Raji (cell line): ENCODE measurements at regions not wholly inside any gene's neighbourhood (a gene's known extent, or its start where the extent isn't known, plus 50 kb on each side); places are given as distances from the start of the nearest gene placed in this dataset.

Experiments
- POLR2A ChIP-seq: IDR thresholded peaks from 2 replicates; pipeline ENCODE4 v1.6.1; 2011; ENCODE audit warnings: low read depth, low read length, control low read depth; ENCODE audit not compliant: insufficient read depth

GRCh38 chr2:7997279-7997678 is 684.6 kb upstream of the ID2 start:
- no peak for TF ChIP-seq POLR2A

GRCh38 chr2:7999683-8000476 is 682.0 kb upstream of the ID2 start:
- no peak for TF ChIP-seq POLR2A

- TF ChIP-seq POLR2A, result no peak
These were observed 681.0 kb upstream of the ID2 start for GRCh38 chr2:8000870-8001269.

- TF ChIP-seq POLR2A, result no peak
These were observed 679.0 kb upstream of the ID2 start for GRCh38 chr2:8002765-8003393.

GRCh38 chr2:8003462-8004075 is 678.3 kb upstream of the ID2 start:
- TF ChIP-seq POLR2A, result no peak

- no peak for TF ChIP-seq POLR2A
These were observed 677.6 kb upstream of the ID2 start for GRCh38 chr2:8004250-8004681.

GRCh38 chr2:8006181-8006580 is 675.7 kb upstream of the ID2 start:
- no peak for TF ChIP-seq POLR2A

GRCh38 chr2:8006626-8007025 is 675.2 kb upstream of the ID2 start:
- no peak for TF ChIP-seq POLR2A

GRCh38 chr2:8009010-8009597 is 672.8 kb upstream of the ID2 start:
- TF ChIP-seq POLR2A, result no peak

GRCh38 chr2:8015848-8016600 is 665.8 kb upstream of the ID2 start:
- TF ChIP-seq POLR2A, result no peak

GRCh38 chr2:8016688-8017087 is 665.2 kb upstream of the ID2 start:
- TF ChIP-seq POLR2A, result no peak

GRCh38 chr2:8018956-8019355 is 662.9 kb upstream of the ID2 start:
- TF ChIP-seq POLR2A, result no peak

GRCh38 chr2:8019934-8020333 is 661.9 kb upstream of the ID2 start:
- TF ChIP-seq POLR2A, result no peak

GRCh38 chr2:8021921-8022320 is 659.9 kb upstream of the ID2 start:
- no peak for TF ChIP-seq POLR2A
